K562 (cell line): ENCODE measurements at regions not wholly inside any gene's neighbourhood (a gene's known extent, or its start where the extent isn't known, plus 50 kb on each side); places are given as distances from the start of the nearest gene placed in this dataset.

Experiments used
- CC2D1A ChIP-seq: fragments of 450-650 bp; IDR thresholded peaks from 2 replicates; pipeline ENCODE4 v1.6.1; 2017; ENCODE audit warnings: mild to moderate bottlenecking
- CTCFL ChIP-seq: IDR thresholded peaks from 2 replicates; pipeline ENCODE4 v1.6.1; 2011; ENCODE audit warnings: borderline replicate concordance, low read depth, mild to moderate bottlenecking, moderate library complexity, low read length; ENCODE audit not compliant: insufficient read depth, poor library complexity, severe bottlenecking
- HMGXB4 ChIP-seq: sonication (generic); formaldehyde crosslinking; IDR thresholded peaks from 2 replicates; pipeline ENCODE4 v1.8.1; 2023; ENCODE audit warnings: mild to moderate bottlenecking, missing genetic modification reagents
- MEIS2 ChIP-seq: fragments of 450-650 bp; IDR thresholded peaks from 2 replicates; pipeline ENCODE4 v1.6.1; 2014; ENCODE audit warnings: mild to moderate bottlenecking; ENCODE audit not compliant: partially characterized antibody
- MNT ChIP-seq, 2 experiments: fragments of 450-650 bp; conservative IDR thresholded peaks; 2 replicates each; pipeline ENCODE4 v1.6.1; 2017; ENCODE audit warnings: mild to moderate bottlenecking in 2 of 2, moderate library complexity in 2 of 2
- PPARD ChIP-seq: fragments of 250-450 bp; sonication (Bioruptor Pico); IDR thresholded peaks from 2 replicates; pipeline ENCODE4 v1.8.0; 2022; ENCODE audit warnings: inconsistent platforms, mild to moderate bottlenecking, moderate library complexity
- RBM15 ChIP-seq: fragments of 200-400 bp; formaldehyde crosslinking; IDR thresholded peaks from 2 replicates; pipeline ENCODE4 v1.6.1; 2018; ENCODE audit warnings: mild to moderate bottlenecking, low read length, moderate library complexity; ENCODE audit not compliant: insufficient read depth
- RERE ChIP-seq: sonication (generic); formaldehyde crosslinking; IDR thresholded peaks from 2 replicates; pipeline ENCODE4 v1.8.0; 2023; ENCODE audit warnings: missing genetic modification reagents, mild to moderate bottlenecking, borderline replicate concordance
- RUNX1 ChIP-seq: sonication (generic); IDR thresholded peaks from 2 replicates; pipeline ENCODE4 v1.6.1; 2016; ENCODE audit warnings: antibody characterized with exemption, low read depth
- SETDB1 ChIP-seq: IDR thresholded peaks from one replicate; pipeline ENCODE4 v1.6.1; 2012; ENCODE audit warnings: low read length, control low read depth, inconsistent platforms
- SMC3 ChIP-seq: conservative IDR thresholded peaks from 2 replicates; pipeline ENCODE4 v1.6.1; 2011; ENCODE audit warnings: low read depth, low read length, improper control_type of control experiment; ENCODE audit not compliant: insufficient read depth
- TAF9B ChIP-seq: fragments of 450-650 bp; IDR thresholded peaks from 2 replicates; pipeline ENCODE4 v1.6.1; 2018; ENCODE audit warnings: mild to moderate bottlenecking; ENCODE audit not compliant: partially characterized antibody
- ZFP1 ChIP-seq: fragments of 450-650 bp; formaldehyde crosslinking; IDR thresholded peaks from 2 replicates; pipeline ENCODE4 v1.4.0; 2020; ENCODE audit warnings: mild to moderate bottlenecking, mixed read lengths

- TF ChIP-seq HMGXB4 (CRISPR knock-in tag) = no peak
- peak; percentile 87 to 98 for TF ChIP-seq MNT (conservative IDR thresholded peaks at IDR 0.05)
- peak; percentile 72 for TF ChIP-seq CTCFL
- TF ChIP-seq RUNX1 = peak; percentile 97
- TF ChIP-seq RBM15 = no peak
- TF ChIP-seq MEIS2 = peak; percentile 86
- TF ChIP-seq SMC3 = no peak; the same call in 1 of the 2 replicates
- no peak for TF ChIP-seq PPARD (CRISPR knock-in tag)
- TF ChIP-seq RERE (CRISPR knock-in tag) = peak; percentile 99
- peak; percentile 98 for TF ChIP-seq TAF9B
- TF ChIP-seq CC2D1A = peak; percentile 96; the same call in 1 of the 2 replicates
- TF ChIP-seq SETDB1 = no peak
- TF ChIP-seq ZFP1 (CRISPR knock-in tag) = no peak
Observed at GRCh38 chr1:224503161-224504118, 68.8 kb upstream of the WDR26 start (continued).
